ENCODE measurements at regions not wholly inside any gene's neighbourhood (a gene's known extent, or its start where the extent isn't known, plus 50 kb on each side); places are given as distances from the start of the nearest gene placed in this dataset.

DNA sequence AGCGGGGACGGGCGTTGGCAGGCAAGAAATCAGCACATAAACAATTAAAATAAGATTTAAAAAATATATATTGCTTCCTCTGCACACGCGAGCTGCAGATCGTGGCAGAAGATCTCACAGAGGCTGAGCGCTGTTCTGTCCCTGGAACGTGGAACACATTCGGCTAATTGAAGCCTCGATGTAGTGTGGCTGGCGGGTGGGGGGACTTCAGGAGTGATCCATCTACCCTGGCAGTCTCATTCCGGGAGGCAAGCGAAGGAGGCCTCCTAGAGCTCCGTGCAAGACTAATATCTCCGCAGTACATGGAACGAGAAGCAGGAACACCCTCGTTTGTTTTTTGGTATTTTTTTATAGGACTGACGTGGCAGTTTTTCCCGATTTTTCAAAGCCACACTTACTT lies 402.4 kb downstream of the MN1 start:
- TF ChIP-seq, protein P1, sequence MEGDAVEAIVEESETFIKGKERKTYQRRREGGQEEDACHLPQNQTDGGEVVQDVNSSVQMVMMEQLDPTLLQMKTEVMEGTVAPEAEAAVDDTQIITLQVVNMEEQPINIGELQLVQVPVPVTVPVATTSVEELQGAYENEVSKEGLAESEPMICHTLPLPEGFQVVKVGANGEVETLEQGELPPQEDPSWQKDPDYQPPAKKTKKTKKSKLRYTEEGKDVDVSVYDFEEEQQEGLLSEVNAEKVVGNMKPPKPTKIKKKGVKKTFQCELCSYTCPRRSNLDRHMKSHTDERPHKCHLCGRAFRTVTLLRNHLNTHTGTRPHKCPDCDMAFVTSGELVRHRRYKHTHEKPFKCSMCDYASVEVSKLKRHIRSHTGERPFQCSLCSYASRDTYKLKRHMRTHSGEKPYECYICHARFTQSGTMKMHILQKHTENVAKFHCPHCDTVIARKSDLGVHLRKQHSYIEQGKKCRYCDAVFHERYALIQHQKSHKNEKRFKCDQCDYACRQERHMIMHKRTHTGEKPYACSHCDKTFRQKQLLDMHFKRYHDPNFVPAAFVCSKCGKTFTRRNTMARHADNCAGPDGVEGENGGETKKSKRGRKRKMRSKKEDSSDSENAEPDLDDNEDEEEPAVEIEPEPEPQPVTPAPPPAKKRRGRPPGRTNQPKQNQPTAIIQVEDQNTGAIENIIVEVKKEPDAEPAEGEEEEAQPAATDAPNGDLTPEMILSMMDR (IDR thresholded peaks at IDR 0.05; ENCODE audit: insufficient read depth, low read depth, low read length): no peak
- no peak for TF ChIP-seq EZH2 (IDR thresholded peaks at IDR 0.05; ENCODE audit: insufficient read depth, low read length)

All from astrocyte (in vitro differentiated cells and primary cell).